Heart right ventricle (tissue), 16 donors: ENCODE measurements at regions not wholly inside any gene's neighbourhood (a gene's known extent, or its start where the extent isn't known, plus 50 kb on each side); places are given as distances from the start of the nearest gene placed in this dataset.

Source experiments
- ATAC-seq, 8 donors: fragments of 200-7000 bp; cut with Tn5 transposase; one replicate each; pipeline ENCODE4 v1.9.1; 2020; ENCODE audit warnings: mild to moderate bottlenecking in 8 of 8, moderate library complexity in 8 of 8, moderate number of reproducible peaks in 1 of 8
- DNase-seq, 2 donors: peaks; one replicate each; pipeline ENCODE4 v3.0.0-alpha.2; 2020
- H3K27ac ChIP-seq, 10 donors: fragments of 200-600 bp; sonication (generic) in 2 of 10; one replicate each; pipeline versions ENCODE4 v1.5.0 to v1.8.0; 2020 to 2022; ENCODE audit warnings: mild to moderate bottlenecking in 3 of 10
- H3K27me3 ChIP-seq, 7 donors: fragments of 200-600 bp; one replicate each; pipeline ENCODE4 v1.8.0; 2021 to 2022; ENCODE audit warnings: mild to moderate bottlenecking in 2 of 7
- H3K36me3 ChIP-seq, 9 donors: fragments of 200-600 bp; sonication (generic) in 1 of 9; one replicate each; pipeline versions ENCODE4 v1.5.0 to v1.8.0; 2020 to 2022; ENCODE audit warnings: mild to moderate bottlenecking in 2 of 9
- H3K4me1 ChIP-seq, 9 donors: fragments of 200-600 bp; sonication (generic) in 1 of 9; one replicate each; pipeline versions ENCODE4 v1.5.0 to v1.8.0; 2020 to 2022; ENCODE audit warnings: mild to moderate bottlenecking in 4 of 9
- H3K4me3 ChIP-seq, 10 donors: fragments of 200-600 bp; sonication (generic) in 2 of 10; one replicate each; pipeline versions ENCODE4 v1.5.0 to v1.8.0; 2020 to 2022; ENCODE audit warnings: mild to moderate bottlenecking in 7 of 10, moderate library complexity in 2 of 10
- H3K9me3 ChIP-seq, 11 donors: fragments of 200-600 bp in 10 of 11; sonication (generic) in 2 of 11; one replicate each; pipeline versions ENCODE4 v1.5.0 to v1.8.0; 2013 to 2022; ENCODE audit warnings: mild to moderate bottlenecking in 2 of 11, control low read depth in 1 of 11, moderate library complexity in 1 of 11
- CTCF ChIP-seq, 9 donors: fragments of 200-600 bp; sonication (generic) in 2 of 9; IDR thresholded peaks; one replicate each; pipeline versions ENCODE4 v1.5.0 to v1.8.0; 2021 to 2022; ENCODE audit warnings: antibody characterized with exemption in 9 of 9, mild to moderate bottlenecking in 5 of 9, moderate library complexity in 1 of 9
- WGBS, 2 donors: extraction: QIAGEN DNeasy Blood & Tissue Kit; methylation state at CpG; one replicate each; pipeline ENCODE4 v1.1.7; 2013; ENCODE audit warnings: inconsistent platforms in 1 of 2; 5-methylcytosine and 5-hydroxymethylcytosine counted together
- intact Hi-C, 10 donors: fragments of 100-400 bp; cut with DNase I; formaldehyde crosslinking; loops; one replicate each; pipeline versions ENCODE4 v1.11.1 to v1.14.2; 2022
- donor health status: Arrhythmogenic right ventricular cardiomyopathy.
- donor health status: ischemic (EF 13 %, LVEDD 7.1; RV severe dilation, severe dysfunction).
- donor health status: healthy with polysubstance abuse.
- donor health status: DM: no; HTN: yes; CAD: no.
- donor health status: DM: no; HTN: no; CAD: no.
- donor health status: ischemic (EF 25% LVEDD 6.9; RV normal size, moderate dysfunction).
- donor health status: ischemic (EF 25% LVEDD 5.7; RV mildly dilated, moderate dysfunction).
- donor health status: healthy.
- donor health status: DM: yes; HTN: yes; CAD: no.
- donor health status: Ischemic cardiomyopathy.
- donor health status: ischemic (EF 35%, LVEDD 5.7; RV mildly dilated, moderate dysfunction).
- donor health status: nonischemic (EF 11% LVEDD 7.7; RV severe dilation, severe dysfunction).
- donor health status: DM: yes; HTN: yes; CAD: no.
- donor health status: PGD.
- donor health status: ischemic (EF 29% LVEDD 5.4; RV normal size, mild dysfunction).
- donor health status: nonischemic (EF 23%, LVEDD 6.1; RV moderate dilation, normal function).

GRCh38 chr6:19410481-19410880 is 426.7 kb upstream of the ID4 start:
- ATAC-seq (no peak), DNase-seq (no peak)
- Histone ChIP-seq H3K4me3 (no peak overlapping the region), H3K27ac (no peak overlapping the region), H3K36me3 (no peaks in the 10 kb centered on the region), H3K27me3 (no peaks in the 10 kb centered on the region), H3K9me3 (peaks cover 0 to 22% (median 3%) of the 10 kb centered on the region in 11 donors), H3K4me1 (no peaks in the 10 kb centered on the region)
- no peak for TF ChIP-seq CTCF (IDR thresholded peaks at IDR 0.05)
- intact Hi-C loops, result no loop called here

DNA sequence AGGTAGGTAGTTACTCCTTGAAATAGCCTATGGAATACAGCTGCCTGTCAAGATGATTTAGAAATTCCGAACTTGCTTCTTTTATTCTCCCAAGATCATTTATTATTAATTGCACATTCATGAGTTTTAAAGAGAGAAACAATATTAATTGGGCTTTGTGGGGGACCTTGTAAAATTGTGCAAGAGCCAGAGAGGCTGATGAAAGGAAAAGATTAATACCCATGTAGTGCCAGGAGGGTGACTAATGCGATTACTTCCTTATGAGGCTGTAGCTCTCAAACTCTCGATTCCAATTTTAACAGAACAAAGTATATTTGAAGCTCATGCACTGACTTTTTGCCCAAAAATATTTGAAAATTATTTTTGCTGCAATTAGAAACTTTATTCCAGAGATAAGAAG is 423.8 kb upstream of the ID4 start:
- no peak overlapping the region for H3K27ac ChIP-seq
- H3K27me3 ChIP-seq, result no peaks in the 10 kb centered on the region
- no peak for TF ChIP-seq CTCF (IDR thresholded peaks at IDR 0.05)
- no peaks in the 10 kb centered on the region for H3K4me1 ChIP-seq
- 78 to 86% methylated on average over 3 of the region's 3 CpGs for WGBS, 2 donors
- ATAC-seq (no peak), DNase-seq (no peak)
- intact Hi-C loops, result no loop called here
- H3K4me3 ChIP-seq, result no peak overlapping the region
- peaks cover 0 to 22% (median 0%) of the 10 kb centered on the region in 11 donors for H3K9me3 ChIP-seq
- no peaks in the 10 kb centered on the region for H3K36me3 ChIP-seq

DNA sequence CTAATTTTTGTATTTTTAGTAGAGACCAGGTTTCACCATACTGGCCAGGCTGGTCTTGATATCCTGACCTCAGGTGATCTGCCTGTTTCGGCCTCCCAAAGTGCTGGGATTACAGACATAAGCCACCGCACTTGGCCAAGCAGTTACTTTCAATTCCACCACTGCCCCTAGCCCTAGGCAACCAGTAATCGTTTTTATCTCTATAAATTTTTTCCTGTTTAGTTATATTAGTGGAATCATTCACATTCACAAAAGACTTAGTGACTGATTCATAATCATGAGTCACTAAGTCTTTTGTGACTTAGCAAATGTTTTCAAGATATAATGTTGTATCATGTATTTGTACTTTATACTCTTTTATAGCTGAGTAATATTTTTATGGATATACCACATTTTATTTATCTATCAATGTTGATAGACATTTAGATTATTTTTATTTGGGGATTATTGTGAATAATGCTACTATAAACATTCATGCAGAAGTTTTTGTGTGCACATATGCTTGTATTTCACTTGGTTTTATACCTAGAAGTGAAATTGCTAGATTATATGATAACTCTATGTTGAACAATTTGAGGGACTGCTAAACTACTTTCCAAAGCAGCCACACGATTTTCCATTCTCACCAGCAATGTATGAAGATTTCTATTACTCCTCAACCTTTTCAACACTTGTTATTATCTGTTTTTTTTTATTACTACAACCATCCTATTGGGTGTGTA is 421.4 kb upstream of the ID4 start:
- H3K9me3 ChIP-seq, result peaks cover 0 to 27% (median 2%) of the 10 kb centered on the region in 11 donors
- H3K4me3 ChIP-seq, result no peak overlapping the region
- no peaks in the 10 kb centered on the region for H3K4me1 ChIP-seq
- ATAC-seq (no peak), DNase-seq (no peak)
- no peaks in the 10 kb centered on the region for H3K27me3 ChIP-seq
- WGBS, 2 donors, result 69 to 77% methylated on average over 4 of the region's 4 CpGs
- no peak overlapping the region for H3K27ac ChIP-seq
- intact Hi-C loops, result no loop called here
- H3K36me3 ChIP-seq, result no peaks in the 10 kb centered on the region
- no peak for TF ChIP-seq CTCF (IDR thresholded peaks at IDR 0.05)

DNA sequence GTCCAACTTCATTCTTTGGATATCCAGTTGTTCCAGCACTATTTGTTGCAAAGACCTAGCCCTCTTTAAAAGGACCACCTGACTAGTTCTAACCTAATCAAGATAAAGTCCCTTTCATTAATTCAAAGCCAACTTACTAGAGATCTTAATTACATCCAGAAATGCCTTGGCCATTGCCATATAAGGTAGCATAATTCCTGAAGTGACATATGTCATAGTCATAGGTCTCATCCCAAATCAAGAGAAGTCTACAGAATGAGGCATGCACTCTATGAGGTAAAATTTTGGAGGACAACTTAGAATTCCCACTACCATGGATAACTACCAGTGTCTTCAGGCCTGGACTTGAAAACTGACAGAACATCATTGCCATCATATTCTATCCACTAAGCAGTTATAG is 420.4 kb upstream of the ID4 start:
- DNase-seq, result no peak
- TF ChIP-seq CTCF (IDR thresholded peaks at IDR 0.05), result no peak
- H3K27me3 ChIP-seq, result no peaks in the 10 kb centered on the region
- H3K4me3 ChIP-seq, result no peak overlapping the region
- no peaks in the 10 kb centered on the region for H3K4me1 ChIP-seq
- intact Hi-C loops, result no loop called here
- H3K9me3 ChIP-seq, result peaks cover 0 to 27% (median 2%) of the 10 kb centered on the region in 11 donors
- ATAC-seq, result no peak
- no peak overlapping the region for H3K27ac ChIP-seq
- H3K36me3 ChIP-seq, result no peaks in the 10 kb centered on the region
